GM21367 (cell line): ENCODE measurements at regions not wholly inside any gene's neighbourhood (a gene's known extent, or its start where the extent isn't known, plus 50 kb on each side); places are given as distances from the start of the nearest gene placed in this dataset.
"Not testable (repeated sequence)": the region's sequence is repeated elsewhere in the genome, so short reads cannot be mapped to it uniquely, and the experiment has no call there.

ENCODE experiments used
- ATAC-seq: cut with Tn5 transposase; IDR thresholded peaks from one replicate; pipeline ENCODE4 v1.9.1; 2021; ENCODE audit not compliant: unreplicated experiment

- no peak for ATAC-seq
Observed at GRCh38 chr22:48076008-48076407, 1313.6 kb downstream of the TBC1D22A start.

GRCh38 chr22:48075604-48076003 is 1313.2 kb downstream of the TBC1D22A start:
- ATAC-seq = no peak

GRCh38 chr22:48072777-48073176 is 1310.3 kb downstream of the TBC1D22A start:
- no peak for ATAC-seq

GRCh38 chr22:48071828-48072227 is 1309.4 kb downstream of the TBC1D22A start:
- ATAC-seq = no peak

GRCh38 chr22:48071305-48071704 is 1308.9 kb downstream of the TBC1D22A start:
- ATAC-seq = no peak

GRCh38 chr22:48070760-48071159 is 1308.3 kb downstream of the TBC1D22A start:
- ATAC-seq = no peak

GRCh38 chr22:48070083-48070482 is 1307.6 kb downstream of the TBC1D22A start:
- no peak for ATAC-seq

- no peak for ATAC-seq
Observed at GRCh38 chr22:48069256-48069655, 1306.8 kb downstream of the TBC1D22A start.

- ATAC-seq = no peak
Observed at GRCh38 chr22:48068323-48068885, 1306.0 kb downstream of the TBC1D22A start.

GRCh38 chr22:48065892-48066291 is 1303.4 kb downstream of the TBC1D22A start:
- ATAC-seq = no peak

GRCh38 chr22:48061726-48062125 is 1299.3 kb downstream of the TBC1D22A start:
- no peak for ATAC-seq

- ATAC-seq = no peak
Observed at GRCh38 chr22:48060266-48060665, 1297.8 kb downstream of the TBC1D22A start.

- not testable (repeated sequence) for ATAC-seq
Observed at GRCh38 chr22:48059521-48059920, 1297.1 kb downstream of the TBC1D22A start.

- ATAC-seq = no peak
Observed at GRCh38 chr22:48057116-48057835, 1294.8 kb downstream of the TBC1D22A start.

- ATAC-seq = no peak
Observed at GRCh38 chr22:48055827-48056226, 1293.4 kb downstream of the TBC1D22A start.

GRCh38 chr22:48055185-48055584 is 1292.7 kb downstream of the TBC1D22A start:
- ATAC-seq = no peak

GRCh38 chr22:48054596-48054995 is 1292.1 kb downstream of the TBC1D22A start:
- ATAC-seq = no peak

GRCh38 chr22:48053973-48054372 is 1291.5 kb downstream of the TBC1D22A start:
- no peak for ATAC-seq

GRCh38 chr22:48053486-48053885 is 1291.0 kb downstream of the TBC1D22A start:
- ATAC-seq = no peak

GRCh38 chr22:48052621-48052890 is 1290.1 kb downstream of the TBC1D22A start:
- no peak for ATAC-seq

- ATAC-seq = no peak
Observed at GRCh38 chr22:48051796-48052620, 1289.6 kb downstream of the TBC1D22A start.

GRCh38 chr22:48050836-48051235 is 1288.4 kb downstream of the TBC1D22A start:
- ATAC-seq = no peak
